H1 (cell line): ENCODE measurements at regions not wholly inside any gene's neighbourhood (a gene's known extent, or its start where the extent isn't known, plus 50 kb on each side); places are given as distances from the start of the nearest gene placed in this dataset.

Experiments
- CTCF ChIA-PET: fragments of 300-600 bp; sonication (Branson Sonifier 250); formaldehyde crosslinking; loops from one replicate; lab custom pipeline; 2021; ENCODE audit not compliant: partially characterized antibody; lab: Charles Lee
- POLR2A ChIA-PET: fragments of 300-600 bp; sonication (Branson Sonifier 250); formaldehyde crosslinking; loops from one replicate; lab custom pipeline; 2021; ENCODE audit warnings: inconsistent platforms; ENCODE audit not compliant: partially characterized antibody; lab: Charles Lee
- DNase-seq, 2 experiments: peaks; one replicate each; pipeline versions ENCODE4 v3.0.0 to v3.0.0-alpha.2; 2010 to 2022; ENCODE audit warnings: low spot score in 2 of 2, low read depth in 1 of 2, mixed read lengths in 1 of 2
- FAIRE-seq: peaks from 2 replicates; lab custom pipeline; 2011; peaks lifted over from hg19 to GRCh38; lab: Jason Lieb, UNC
- H2AFZ ChIP-seq: 2 replicates; pipeline ENCODE4 v1.8.1; 2012; ENCODE audit warnings: low read length, inconsistent platforms
- H2AK5ac ChIP-seq: 2 replicates; pipeline ENCODE4 v1.6.1; 2013; ENCODE audit warnings: low read depth, low read length
- H2BK120ac ChIP-seq: replicated peaks from 2 replicates; pipeline ENCODE3; 2013; ENCODE audit warnings: low read depth, low read length, inconsistent platforms
- H2BK12ac ChIP-seq: 2 replicates; pipeline ENCODE4 v1.6.1; 2013; ENCODE audit warnings: low read depth, low read length
- H2BK15ac ChIP-seq: 2 replicates; pipeline ENCODE4 v1.6.1; 2013; ENCODE audit warnings: low read length
- H2BK20ac ChIP-seq: 2 replicates; pipeline ENCODE4 v1.6.1; 2013; ENCODE audit warnings: low read length
- H2BK5ac ChIP-seq: 2 replicates; pipeline ENCODE4 v1.6.1; 2013; ENCODE audit warnings: low read depth, low read length
- H3K14ac ChIP-seq: 2 replicates; pipeline ENCODE4 v1.6.1; 2013; ENCODE audit warnings: inconsistent platforms; ENCODE audit not compliant: insufficient read length
- H3K18ac ChIP-seq: 2 replicates; pipeline ENCODE4 v1.6.1; 2013; ENCODE audit warnings: low read length; ENCODE audit errors: extremely low read depth
- H3K23ac ChIP-seq: 2 replicates; pipeline ENCODE4 v1.6.1; 2013; ENCODE audit warnings: inconsistent platforms; ENCODE audit not compliant: insufficient read length
- H3K23me2 ChIP-seq: 2 replicates; pipeline ENCODE4 v1.6.1; 2013; ENCODE audit warnings: low read depth, low read length
- H3K27ac ChIP-seq: 2 replicates; pipeline ENCODE4 v1.6.1; 2011; ENCODE audit warnings: low read depth, low read length, inconsistent platforms
- H3K27me3 ChIP-seq, 4 experiments: replicated peaks in 1 of 4; 1 replicate in 1 of 4; 2 replicates in 3 of 4; pipeline versions ENCODE4 v1.6.1 to v1.8.1; 2011 to 2013; ENCODE audit warnings: low read length in 3 of 4, mild to moderate bottlenecking in 3 of 4, inconsistent platforms in 2 of 4, mixed read lengths in 2 of 4, moderate library complexity in 1 of 4; ENCODE audit not compliant: control insufficient read depth in 3 of 4, insufficient read depth in 3 of 4; ENCODE audit errors: extremely low read depth in 1 of 4
- H3K36me3 ChIP-seq, 4 experiments: 2 replicates each; pipeline versions ENCODE4 v1.6.1 to v1.8.1; 2011 to 2013; ENCODE audit warnings: mild to moderate bottlenecking in 4 of 4, low read length in 3 of 4, moderate library complexity in 2 of 4, control low read depth in 1 of 4, inconsistent platforms in 1 of 4; ENCODE audit not compliant: insufficient read depth in 4 of 4, control insufficient read depth in 2 of 4
- H3K4ac ChIP-seq: replicated peaks from 2 replicates; pipeline ENCODE3; 2013; ENCODE audit warnings: low read length, low read depth, mixed read lengths, inconsistent platforms; ENCODE audit not compliant: insufficient read length
- H3K4me1 ChIP-seq, 4 experiments: replicated peaks in 1 of 4; 1 replicate in 1 of 4; 2 replicates in 3 of 4; pipeline versions ENCODE4 v1.6.1 to v1.8.1; 2011 to 2013; ENCODE audit warnings: low read length in 3 of 4, inconsistent platforms in 2 of 4, mixed read lengths in 1 of 4; ENCODE audit not compliant: insufficient read depth in 4 of 4, control insufficient read depth in 3 of 4
- H3K4me2 ChIP-seq, 2 experiments: 2 replicates each; pipeline versions ENCODE4 v1.6.1 to v1.8.1; 2011 to 2013; ENCODE audit warnings: low read depth in 2 of 2, low read length in 2 of 2, control low read depth in 1 of 2, inconsistent platforms in 1 of 2, mild to moderate bottlenecking in 1 of 2; ENCODE audit not compliant: insufficient read depth in 1 of 2
- H3K4me3 ChIP-seq, 4 experiments: fragments of 200-600, 300-600 bp in 1 of 4; sonication (generic), shearing (Covaris generic), sonication (Bioruptor Twin) in 1 of 4; 2 replicates each; pipeline versions ENCODE4 v1.5.1 to v1.8.1; 2011 to 2016; ENCODE audit warnings: low read length in 4 of 4, low read depth in 3 of 4, control low read depth in 2 of 4, inconsistent platforms in 2 of 4, mild to moderate bottlenecking in 2 of 4, mixed read lengths in 1 of 4, moderate library complexity in 1 of 4; ENCODE audit not compliant: insufficient read depth in 2 of 4; ENCODE audit errors: extremely low read depth in 1 of 4
- H3K56ac ChIP-seq: replicated peaks from 2 replicates; pipeline ENCODE3; 2013; ENCODE audit warnings: low read depth, mild to moderate bottlenecking, mixed read lengths, low read length, inconsistent platforms; ENCODE audit not compliant: insufficient read length
- H3K79me1 ChIP-seq: 2 replicates; pipeline ENCODE4 v1.6.1; 2013; ENCODE audit warnings: low read depth, low read length, control low read depth
- H3K79me2 ChIP-seq, 2 experiments: 2 replicates each; pipeline versions ENCODE4 v1.6.1 to v1.8.1; 2012 to 2013; ENCODE audit warnings: low read length in 2 of 2, mild to moderate bottlenecking in 2 of 2, inconsistent platforms in 1 of 2; ENCODE audit not compliant: insufficient read depth in 2 of 2, control insufficient read depth in 1 of 2
- H3K9ac ChIP-seq, 4 experiments: replicated peaks in 1 of 4; 1 replicate in 1 of 4; 2 replicates in 3 of 4; pipeline versions ENCODE4 v1.6.1 to v1.8.1; 2011 to 2013; ENCODE audit warnings: low read depth in 3 of 4, low read length in 3 of 4, control low read depth in 2 of 4, mild to moderate bottlenecking in 2 of 4, moderate library complexity in 2 of 4, inconsistent platforms in 1 of 4; ENCODE audit errors: extremely low read depth in 1 of 4
- H3K9me3 ChIP-seq, 2 experiments: 2 replicates each; pipeline versions ENCODE4 v1.6.1 to v1.8.1; 2012 to 2013; ENCODE audit warnings: mild to moderate bottlenecking in 2 of 2, moderate library complexity in 2 of 2, control low read depth in 1 of 2, inconsistent platforms in 1 of 2, low read depth in 1 of 2, low read length in 1 of 2, mixed read lengths in 1 of 2; ENCODE audit not compliant: insufficient read depth in 2 of 2
- H4K20me1 ChIP-seq, 2 experiments: replicated peaks in 1 of 2; 2 replicates each; pipeline versions ENCODE3 to v1.8.1; 2011 to 2013; ENCODE audit warnings: inconsistent platforms in 2 of 2, low read length in 2 of 2, mild to moderate bottlenecking in 1 of 2; ENCODE audit not compliant: insufficient read depth in 2 of 2, control insufficient read depth in 1 of 2
- H4K5ac ChIP-seq: 2 replicates; pipeline ENCODE4 v1.6.1; 2013; ENCODE audit warnings: low read length, low read depth, mixed read lengths, inconsistent platforms; ENCODE audit not compliant: insufficient read length
- H4K8ac ChIP-seq: 2 replicates; pipeline ENCODE4 v1.8.0; 2013; ENCODE audit warnings: mild to moderate bottlenecking, moderate library complexity, low read length, inconsistent platforms; ENCODE audit not compliant: insufficient read depth; ENCODE audit errors: extremely low read depth
- H4K91ac ChIP-seq: replicated peaks from 2 replicates; pipeline ENCODE3; 2013; ENCODE audit warnings: low read length, mixed read lengths, inconsistent platforms; ENCODE audit not compliant: insufficient read length
- CEBPB ChIP-seq: IDR thresholded peaks from 2 replicates; pipeline ENCODE4 v1.6.1; 2012; ENCODE audit warnings: low read depth, low read length
- CHD2 ChIP-seq: IDR thresholded peaks from 2 replicates; pipeline ENCODE4 v1.6.1; 2012; ENCODE audit warnings: low read length, improper control_type of control experiment
- CREB1 ChIP-seq: IDR thresholded peaks from 2 replicates; pipeline ENCODE4 v1.6.1; 2012; ENCODE audit warnings: inconsistent platforms
- POLR2A ChIP-seq, 2 experiments: IDR thresholded peaks; 1 replicate in 1 of 2; 2 replicates in 1 of 2; pipeline ENCODE4 v1.6.1; 2011; ENCODE audit warnings: low read depth in 2 of 2, low read length in 2 of 2, mild to moderate bottlenecking in 2 of 2; ENCODE audit errors: control extremely low read depth in 1 of 2
- SP4 ChIP-seq: IDR thresholded peaks from 2 replicates; pipeline ENCODE4 v1.6.1; 2012; ENCODE audit warnings: low read length, inconsistent platforms
- SUZ12 ChIP-seq: fragments of 200-600 bp; sonication (generic); IDR thresholded peaks from 2 replicates; pipeline ENCODE4 v1.6.1; 2012; ENCODE audit warnings: mild to moderate bottlenecking, inconsistent platforms, low read length, moderate library complexity, mixed read lengths
- WGBS, 2 experiments: shearing (Covaris generic) in 1 of 2; methylation state at CpG; one replicate each; pipeline versions ENCODE4 v1.1.6 to v1.1.7; 2013 to 2015; ENCODE audit warnings: low lambda C conversion rate in 2 of 2, mixed read lengths in 2 of 2, inconsistent platforms in 1 of 2, low coverage in 1 of 2, missing lambda C conversion rate in 1 of 2; ENCODE audit not compliant: insufficient replicate concordance in 2 of 2, insufficient coverage in 1 of 2, insufficient read length in 1 of 2; ENCODE audit errors: extremely low coverage in 1 of 2, missing lambda C conversion rate in 1 of 2; 5-methylcytosine and 5-hydroxymethylcytosine counted together

DNA sequence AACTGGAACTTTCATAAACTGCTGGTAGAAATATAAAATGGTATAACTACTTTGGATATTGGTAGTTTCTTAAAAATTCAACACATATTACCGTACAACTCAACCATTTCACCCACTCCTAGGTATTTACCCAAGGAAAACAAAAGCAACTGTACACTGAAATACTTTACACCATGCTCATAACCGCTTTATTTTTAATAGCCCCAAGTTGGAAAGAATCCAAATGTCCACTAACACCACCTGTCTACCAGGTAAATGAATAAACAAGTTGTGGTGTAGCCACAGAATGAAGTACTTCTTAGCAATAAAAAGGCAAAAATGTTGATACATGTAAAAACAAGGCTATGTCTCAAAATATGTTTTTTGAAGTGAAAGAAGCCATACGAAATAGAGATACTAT is 215.9 kb upstream of the PEX5L start:
- Histone ChIP-seq H3K14ac (no peak overlapping the region), H4K8ac (no peak overlapping the region), H3K23ac (no peak overlapping the region), H3K4me3 (no peak overlapping the region), H4K20me1 (no peaks in the 10 kb centered on the region), H3K4me1 (peaks cover 0 to under 1% (median 0%) of the 10 kb centered on the region in 4 experiments; a peak in 1 of 7 replicates), H3K18ac (no peak overlapping the region), H2BK20ac (no peak overlapping the region), H2AK5ac (no peak overlapping the region), H2BK12ac (no peak overlapping the region), H3K79me2 (no peaks in the 10 kb centered on the region), H4K91ac (no peak overlapping the region), H2BK120ac (no peak overlapping the region), H3K56ac (no peak overlapping the region), H2BK15ac (no peak overlapping the region), H3K79me1 (no peaks in the 10 kb centered on the region), H3K4me2 (no peak overlapping the region), H3K9ac (no peak overlapping the region), H3K36me3 (no peaks in the 10 kb centered on the region; a peak in 1 of 8 replicates), H3K27ac (no peak overlapping the region), H3K27me3 (no peaks in the 10 kb centered on the region), H3K23me2 (no peaks in the 10 kb centered on the region), H3K9me3 (no peaks in the 10 kb centered on the region), H4K5ac (no peak overlapping the region), H2AFZ (no peak overlapping the region), H3K4ac (no peak overlapping the region), H2BK5ac (no peak overlapping the region)
- DNase-seq, result no peak
- no peak for FAIRE-seq
- TF ChIP-seq CREB1 (no peak), CEBPB (no peak), CHD2 (no peak), SP4 (no peak), POLR2A (IDR thresholded peaks at IDR 0.05; ENCODE audit: control extremely low read depth in 1 of 2, low read depth in 2 of 2, low read length in 2 of 2) (no peak), SUZ12 (no peak)
- CTCF ChIA-PET, result no interaction called here
- 96% methylated on average over 3 of the region's 3 CpGs; no CpG with 5 or more reads in 1 of the 2 experiments for WGBS, 2 experiments
- POLR2A ChIA-PET, result no interaction called here
